HG03135 (cell line): ENCODE measurements at regions not wholly inside any gene's neighbourhood (a gene's known extent, or its start where the extent isn't known, plus 50 kb on each side); places are given as distances from the start of the nearest gene placed in this dataset.
A peak's percentile ranks its signal among the peaks of the same experiment; 100 is the strongest.

Experiments
- ATAC-seq: cut with Tn5 transposase; IDR thresholded peaks from one replicate; pipeline ENCODE4 v1.9.1; 2021; ENCODE audit warnings: mild to moderate bottlenecking, moderate library complexity; ENCODE audit not compliant: unreplicated experiment

GRCh38 chr9:31377358-31377757 lies 1007.1 kb upstream of the ACO1 start:
- ATAC-seq: no peak

- no peak for ATAC-seq
Measured at GRCh38 chr9:31388660-31389059, 995.8 kb upstream of the ACO1 start.

GRCh38 chr9:31389075-31389474 lies 995.4 kb upstream of the ACO1 start:
- no peak for ATAC-seq

- peak; percentile 45 for ATAC-seq
Measured at GRCh38 chr9:31390403-31391025, 993.9 kb upstream of the ACO1 start.

GRCh38 chr9:31393240-31393639 lies 991.2 kb upstream of the ACO1 start:
- ATAC-seq: no peak

GRCh38 chr9:31394015-31394473 lies 990.4 kb upstream of the ACO1 start:
- ATAC-seq: peak; percentile 64

GRCh38 chr9:31412081-31412480 lies 972.4 kb upstream of the ACO1 start:
- ATAC-seq: no peak

GRCh38 chr9:31415164-31415563 lies 969.3 kb upstream of the ACO1 start:
- ATAC-seq: no peak

- ATAC-seq: no peak
Measured at GRCh38 chr9:31418419-31418818, 966.0 kb upstream of the ACO1 start.

GRCh38 chr9:31443630-31444457 lies 940.6 kb upstream of the ACO1 start:
- peak; percentile 78 for ATAC-seq

- no peak for ATAC-seq
Measured at GRCh38 chr9:31445357-31445756, 939.1 kb upstream of the ACO1 start.

- ATAC-seq: peak; percentile 91
Measured at GRCh38 chr9:31445960-31446359, 938.5 kb upstream of the ACO1 start.

GRCh38 chr9:31467075-31467474 lies 917.4 kb upstream of the ACO1 start:
- ATAC-seq: no peak

GRCh38 chr9:31470051-31470450 lies 914.4 kb upstream of the ACO1 start:
- no peak for ATAC-seq

- ATAC-seq: no peak
Measured at GRCh38 chr9:31471010-31471409, 913.4 kb upstream of the ACO1 start.

- no peak for ATAC-seq
Measured at GRCh38 chr9:31486630-31487029, 897.8 kb upstream of the ACO1 start.

- ATAC-seq: no peak
Measured at GRCh38 chr9:31490551-31491106, 893.8 kb upstream of the ACO1 start.

GRCh38 chr9:31492229-31492628 lies 892.2 kb upstream of the ACO1 start:
- ATAC-seq: no peak

GRCh38 chr9:31500422-31500821 lies 884.0 kb upstream of the ACO1 start:
- no peak for ATAC-seq

- peak; percentile 70 for ATAC-seq
Measured at GRCh38 chr9:31519011-31519410, 865.4 kb upstream of the ACO1 start.

- ATAC-seq: no peak
Measured at GRCh38 chr9:31519424-31519823, 865.0 kb upstream of the ACO1 start.

- no peak for ATAC-seq
Measured at GRCh38 chr9:31519826-31520225, 864.6 kb upstream of the ACO1 start.
